Neural cell (in vitro differentiated cells): ENCODE measurements at regions not wholly inside any gene's neighbourhood (a gene's known extent, or its start where the extent isn't known, plus 50 kb on each side); places are given as distances from the start of the nearest gene placed in this dataset.

ENCODE experiments used
- H2AFZ ChIP-seq: fragments of 200-600, 300-800 bp; sonication (generic), shearing (Covaris generic); 2 replicates; pipeline ENCODE4 v1.6.0; 2014; ENCODE audit warnings: low read depth, mild to moderate bottlenecking, antibody characterized with exemption, low read length, moderate library complexity
- H3F3A ChIP-seq: fragments of 200-600 bp; shearing (Covaris generic); 2 replicates; pipeline ENCODE4 v1.6.1; 2016; ENCODE audit warnings: mild to moderate bottlenecking, moderate library complexity, mixed read lengths, antibody characterized with exemption, low read length; ENCODE audit not compliant: insufficient read depth, poor library complexity, severe bottlenecking
- H3K27ac ChIP-seq: fragments of 200-600, 300-800 bp; sonication (generic), shearing (Covaris generic); 2 replicates; pipeline ENCODE4 v1.5.1; 2014; ENCODE audit warnings: mild to moderate bottlenecking, low read length, moderate library complexity
- H3K27me3 ChIP-seq: fragments of 300-800, 200-600 bp; sonication (generic), shearing (Covaris generic); 2 replicates; pipeline ENCODE4 v1.6.0; 2014; ENCODE audit warnings: mild to moderate bottlenecking, low read depth, low read length, moderate library complexity; ENCODE audit not compliant: insufficient read depth
- H3K36me3 ChIP-seq: fragments of 300-800, 200-600 bp; sonication (generic), shearing (Covaris generic); 2 replicates; pipeline ENCODE4 v1.5.1; 2014; ENCODE audit warnings: mild to moderate bottlenecking, antibody characterized with exemption, low read length, moderate library complexity; ENCODE audit not compliant: insufficient read depth
- H3K4me2 ChIP-seq: fragments of 300-800, 200-600 bp; sonication (generic), shearing (Covaris generic); 2 replicates; pipeline ENCODE4 v1.6.0; 2014; ENCODE audit warnings: mild to moderate bottlenecking, low read length
- H3K4me3 ChIP-seq: fragments of 300-800, 200-600 bp; sonication (generic), shearing (Covaris generic); 2 replicates; pipeline ENCODE4 v1.5.1; 2014; ENCODE audit warnings: mild to moderate bottlenecking, low read length, moderate library complexity
- H3K79me2 ChIP-seq: fragments of 200-600 bp; shearing (Covaris generic); replicated peaks from 2 replicates; pipeline ENCODE4 v1.6.0; 2014; ENCODE audit warnings: mild to moderate bottlenecking, low read length, moderate library complexity; ENCODE audit not compliant: insufficient read depth
- H3K9ac ChIP-seq: fragments of 300-800, 200-600 bp; sonication (generic), shearing (Covaris generic); 2 replicates; pipeline ENCODE4 v1.6.1; 2016; ENCODE audit warnings: mild to moderate bottlenecking, low read length, mixed read lengths
- H3K9me2 ChIP-seq: fragments of 200-600 bp; shearing (Covaris generic); 2 replicates; pipeline ENCODE4 v1.6.1; 2016; ENCODE audit warnings: mild to moderate bottlenecking, low read length, mixed read lengths; ENCODE audit not compliant: insufficient read depth
- H3K9me3 ChIP-seq: fragments of 200-600, 300-800 bp; sonication (generic), shearing (Covaris generic); 2 replicates; pipeline ENCODE4 v1.6.1; 2016; ENCODE audit warnings: mild to moderate bottlenecking, mixed run types, low read length, moderate library complexity, mixed read lengths
- H4K20me1 ChIP-seq: fragments of 200-600 bp; shearing (Covaris generic); 2 replicates; pipeline ENCODE4 v1.6.1; 2016; ENCODE audit warnings: mild to moderate bottlenecking, mixed run types; ENCODE audit not compliant: insufficient read depth
- CTCF ChIP-seq: fragments of 450-650 bp; IDR thresholded peaks from 2 replicates; pipeline ENCODE4 v1.5.1; 2014; ENCODE audit warnings: antibody characterized with exemption, mild to moderate bottlenecking, moderate library complexity; ENCODE audit not compliant: poor library complexity, severe bottlenecking
- EP300 ChIP-seq: fragments of 450-650 bp; conservative IDR thresholded peaks from 2 replicates; pipeline ENCODE4 v1.6.1; 2014; ENCODE audit warnings: antibody characterized with exemption, mild to moderate bottlenecking, moderate library complexity; ENCODE audit not compliant: poor library complexity, severe bottlenecking
- EZH2 ChIP-seq: fragments of 200-600, 300-800 bp; shearing (Covaris generic), sonication (generic); IDR thresholded peaks from 2 replicates; pipeline ENCODE4 v1.6.1; 2014; ENCODE audit warnings: antibody characterized with exemption, low read length, borderline replicate concordance, mild to moderate bottlenecking; ENCODE audit not compliant: insufficient read depth, poor library complexity, severe bottlenecking
- MXI1 ChIP-seq: fragments of 450-650 bp; conservative IDR thresholded peaks from 2 replicates; pipeline ENCODE4 v1.6.1; 2014; ENCODE audit warnings: antibody characterized with exemption, mild to moderate bottlenecking; ENCODE audit not compliant: poor library complexity, severe bottlenecking
- POLR2AphosphoS5 ChIP-seq: IDR thresholded peaks from 2 replicates; pipeline ENCODE4 v1.6.1; 2012
- RAD21 ChIP-seq: fragments of 450-650 bp; conservative IDR thresholded peaks from 2 replicates; pipeline ENCODE4 v1.6.1; 2014; ENCODE audit warnings: antibody characterized with exemption, mild to moderate bottlenecking, moderate library complexity
- REST ChIP-seq: IDR thresholded peaks from 2 replicates; pipeline ENCODE4 v1.6.1; 2012; ENCODE audit warnings: borderline replicate concordance
- SMC3 ChIP-seq: fragments of 450-650 bp; conservative IDR thresholded peaks from 2 replicates; pipeline ENCODE4 v1.6.1; 2014; ENCODE audit warnings: antibody characterized with exemption, mild to moderate bottlenecking, moderate library complexity; ENCODE audit not compliant: poor library complexity
- TAF1 ChIP-seq: IDR thresholded peaks from 2 replicates; pipeline ENCODE4 v1.6.1; 2012; ENCODE audit warnings: low read depth

GRCh38 chr21:41594268-41594667 is 86.3 kb upstream of the TMPRSS2 start:
- Histone ChIP-seq H3K27me3 (no peaks in the 10 kb centered on the region), H3K9me2 (no peaks in the 10 kb centered on the region), H3K79me2 (no peaks in the 10 kb centered on the region), H4K20me1 (no peaks in the 10 kb centered on the region), H3K36me3 (no peaks in the 10 kb centered on the region), H3K4me3 (no peak overlapping the region), H3F3A (no peaks in the 10 kb centered on the region), H3K9ac (no peak overlapping the region), H2AFZ (no peak overlapping the region), H3K27ac (no peak overlapping the region), H3K4me2 (no peak overlapping the region), H3K9me3 (no peaks in the 10 kb centered on the region)
- no peak for TF ChIP-seq TAF1
- no peak for TF ChIP-seq MXI1
- no peak for TF ChIP-seq EZH2
- no peak for TF ChIP-seq SMC3
- TF ChIP-seq POLR2AphosphoS5, result no peak
- TF ChIP-seq EP300, result no peak
- TF ChIP-seq RAD21, result no peak
- no peak for TF ChIP-seq REST
- no peak for TF ChIP-seq CTCF

- no peaks in the 10 kb centered on the region for H3F3A ChIP-seq
Measured at GRCh38 chr21:41593760-41594138, 85.8 kb upstream of the TMPRSS2 start.

More at GRCh38 chr21:41593760-41594138, 85.8 kb upstream of the TMPRSS2 start:
- Histone ChIP-seq H2AFZ (no peak overlapping the region), H3K9me2 (no peaks in the 10 kb centered on the region), H3K9me3 (no peaks in the 10 kb centered on the region), H3K36me3 (no peaks in the 10 kb centered on the region), H3K9ac (no peak overlapping the region), H3K27me3 (no peaks in the 10 kb centered on the region), H4K20me1 (no peaks in the 10 kb centered on the region), H3K79me2 (no peaks in the 10 kb centered on the region), H3K4me2 (no peak overlapping the region), H3K4me3 (no peak overlapping the region), H3K27ac (no peak overlapping the region)
- TF ChIP-seq SMC3 (no peak), EP300 (no peak), RAD21 (no peak), EZH2 (no peak), REST (no peak), TAF1 (no peak), MXI1 (no peak), CTCF (no peak), POLR2AphosphoS5 (no peak)
